ENCODE measurements at regions not wholly inside any gene's neighbourhood (a gene's known extent, or its start where the extent isn't known, plus 50 kb on each side); places are given as distances from the start of the nearest gene placed in this dataset.
A peak's percentile ranks its signal among the peaks of the same experiment; 100 is the strongest.

GRCh38 chr2:181778621-181779201 lies 98.4 kb upstream of the NEUROD1 start:
- TF ChIP-seq, protein P1, sequence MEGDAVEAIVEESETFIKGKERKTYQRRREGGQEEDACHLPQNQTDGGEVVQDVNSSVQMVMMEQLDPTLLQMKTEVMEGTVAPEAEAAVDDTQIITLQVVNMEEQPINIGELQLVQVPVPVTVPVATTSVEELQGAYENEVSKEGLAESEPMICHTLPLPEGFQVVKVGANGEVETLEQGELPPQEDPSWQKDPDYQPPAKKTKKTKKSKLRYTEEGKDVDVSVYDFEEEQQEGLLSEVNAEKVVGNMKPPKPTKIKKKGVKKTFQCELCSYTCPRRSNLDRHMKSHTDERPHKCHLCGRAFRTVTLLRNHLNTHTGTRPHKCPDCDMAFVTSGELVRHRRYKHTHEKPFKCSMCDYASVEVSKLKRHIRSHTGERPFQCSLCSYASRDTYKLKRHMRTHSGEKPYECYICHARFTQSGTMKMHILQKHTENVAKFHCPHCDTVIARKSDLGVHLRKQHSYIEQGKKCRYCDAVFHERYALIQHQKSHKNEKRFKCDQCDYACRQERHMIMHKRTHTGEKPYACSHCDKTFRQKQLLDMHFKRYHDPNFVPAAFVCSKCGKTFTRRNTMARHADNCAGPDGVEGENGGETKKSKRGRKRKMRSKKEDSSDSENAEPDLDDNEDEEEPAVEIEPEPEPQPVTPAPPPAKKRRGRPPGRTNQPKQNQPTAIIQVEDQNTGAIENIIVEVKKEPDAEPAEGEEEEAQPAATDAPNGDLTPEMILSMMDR (IDR thresholded peaks at IDR 0.05; ENCODE audit: low read depth, low read length, missing control alignments), result no peak
- Histone ChIP-seq H3K27ac (no peak overlapping the region), H3K27me3 (replicated peaks) (no peaks in the 10 kb centered on the region), H3K36me3 (replicated peaks) (no peaks in the 10 kb centered on the region), H3K4me3 (ENCODE audit: low read depth, low read length) (no peak overlapping the region)
- no peak for DNase-seq
- in situ Hi-C loops (cut with HindIII; ENCODE audit: low pct_ligation_motif_present, low sequenced_read_pairs), result no loop called here

DNA sequence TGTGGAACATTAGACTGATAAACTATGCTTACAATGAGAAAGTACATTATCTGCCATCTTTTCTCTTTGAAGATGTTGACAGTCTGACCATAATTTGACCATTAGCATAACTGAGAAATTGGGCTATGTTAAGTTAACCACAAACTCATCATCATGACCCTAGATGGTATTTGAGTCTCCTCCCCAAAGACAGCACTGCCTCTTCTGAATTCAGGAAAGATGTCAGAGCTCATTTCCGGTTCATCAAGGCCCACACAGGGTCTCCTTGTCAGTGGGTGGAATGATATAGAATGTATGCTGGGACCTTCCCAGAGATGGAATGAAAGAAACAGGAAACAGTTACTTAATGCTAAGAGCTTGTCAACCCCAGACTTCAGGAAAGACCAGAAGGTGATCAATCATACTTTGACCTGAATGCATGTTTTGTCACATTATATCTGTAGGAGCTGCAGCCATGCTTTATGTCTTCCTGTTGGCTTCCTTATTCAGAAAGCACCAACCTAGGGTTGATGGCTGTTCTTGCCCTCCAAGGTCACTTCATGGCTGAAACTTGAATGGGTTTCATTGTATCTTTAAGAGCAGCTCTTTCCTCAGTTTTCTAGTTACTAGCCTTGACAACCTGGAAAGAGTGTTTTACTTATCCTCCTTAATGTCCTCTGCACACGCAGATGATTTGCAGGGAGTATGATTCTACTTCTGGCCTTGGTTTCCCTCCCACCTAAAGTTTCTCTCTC lies 99.1 kb upstream of the NEUROD1 start:
- H3K27ac ChIP-seq, result no peak overlapping the region
- H3K27me3 ChIP-seq (replicated peaks), result no peaks in the 10 kb centered on the region
- DNase-seq, result no peak
- H3K4me3 ChIP-seq (ENCODE audit: low read depth, low read length), result no peak overlapping the region
- TF ChIP-seq, protein P1 (IDR thresholded peaks at IDR 0.05; ENCODE audit: low read depth, low read length, missing control alignments), result no peak
- H3K36me3 ChIP-seq (replicated peaks), result no peaks in the 10 kb centered on the region
- in situ Hi-C loops (cut with HindIII; ENCODE audit: low pct_ligation_motif_present, low sequenced_read_pairs), result no loop called here

- H3K27me3 ChIP-seq (replicated peaks), result no peaks in the 10 kb centered on the region
- TF ChIP-seq, protein P1 (IDR thresholded peaks at IDR 0.05; ENCODE audit: low read depth, low read length, missing control alignments), result no peak
- no peaks in the 10 kb centered on the region for H3K36me3 ChIP-seq (replicated peaks)
- DNase-seq, result no peak
- no peak overlapping the region for H3K27ac ChIP-seq
- in situ Hi-C loops (cut with HindIII; ENCODE audit: low pct_ligation_motif_present, low sequenced_read_pairs), result no loop called here
- H3K4me3 ChIP-seq (ENCODE audit: low read depth, low read length), result no peak overlapping the region
These were observed 99.8 kb upstream of the NEUROD1 start for GRCh38 chr2:181780047-181780651.

- H3K27me3 ChIP-seq (replicated peaks), result no peaks in the 10 kb centered on the region
- no peak for DNase-seq
- TF ChIP-seq, protein P1 (IDR thresholded peaks at IDR 0.05; ENCODE audit: low read depth, low read length, missing control alignments), result no peak
- no peak overlapping the region for H3K27ac ChIP-seq
- in situ Hi-C loops (cut with HindIII; ENCODE audit: low pct_ligation_motif_present, low sequenced_read_pairs), result no loop called here
- no peak overlapping the region for H3K4me3 ChIP-seq (ENCODE audit: low read depth, low read length)
- no peaks in the 10 kb centered on the region for H3K36me3 ChIP-seq (replicated peaks)
These were observed 100.3 kb upstream of the NEUROD1 start for GRCh38 chr2:181780657-181781056.

- Histone ChIP-seq H3K27ac (no peak overlapping the region), H3K4me3 (ENCODE audit: low read depth, low read length) (no peak overlapping the region), H3K27me3 (replicated peaks) (no peaks in the 10 kb centered on the region), H3K36me3 (replicated peaks) (no peaks in the 10 kb centered on the region)
- TF ChIP-seq, protein P1 (IDR thresholded peaks at IDR 0.05; ENCODE audit: low read depth, low read length, missing control alignments), result peak; percentile 17
- in situ Hi-C loops (cut with HindIII; ENCODE audit: low pct_ligation_motif_present, low sequenced_read_pairs), result no loop called here
- DNase-seq, result no peak
These were observed 100.9 kb upstream of the NEUROD1 start for GRCh38 chr2:181781078-181781786.
